ENCODE measurements at regions not wholly inside any gene's neighbourhood (a gene's known extent, or its start where the extent isn't known, plus 50 kb on each side); places are given as distances from the start of the nearest gene placed in this dataset.

DNA sequence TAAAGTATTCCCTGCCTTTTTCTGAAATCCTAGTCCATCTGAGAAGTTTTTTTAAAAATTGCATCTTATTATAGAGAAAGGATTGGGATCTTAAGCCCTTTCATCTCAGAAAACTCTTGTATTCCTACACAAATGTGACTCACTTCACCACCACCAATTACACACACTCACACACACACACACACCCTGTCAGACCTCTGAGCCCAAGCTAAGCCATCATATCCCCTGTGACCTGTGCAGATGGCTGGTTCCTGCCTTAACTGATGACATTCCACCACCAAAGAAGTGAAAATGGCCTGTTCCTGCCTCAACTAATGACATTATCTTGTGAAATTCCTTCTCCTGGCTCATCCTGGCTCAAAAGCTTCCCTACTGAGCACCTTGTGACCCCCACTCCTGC lies 1181.9 kb downstream of the ROBO2 start:
- Histone ChIP-seq H3K4me1 (ENCODE audit: control insufficient read depth, extremely low read depth, insufficient read depth, low read length) (no peaks in the 10 kb centered on the region), H3K4me2 (ENCODE audit: control insufficient read depth, extremely low read depth, insufficient read depth, low read depth, low read length) (no peak overlapping the region), H3K9me3 (ENCODE audit: control insufficient read depth, low read depth, low read length) (no peaks in the 10 kb centered on the region), H3K9ac (ENCODE audit: control insufficient read depth, extremely low read depth, insufficient read depth, low read length) (no peak overlapping the region), H3K79me2 (ENCODE audit: control insufficient read depth, insufficient read depth, low read length) (no peaks in the 10 kb centered on the region), H3K36me3 (ENCODE audit: control insufficient read depth in 2 of 2, extremely low read depth in 1 of 2, insufficient read depth in 2 of 2, low read length in 2 of 2) (no peaks in the 10 kb centered on the region), H4K20me1 (ENCODE audit: control insufficient read depth, extremely low read depth, insufficient read depth, low read length) (no peaks in the 10 kb centered on the region), H3K27ac (ENCODE audit: control insufficient read depth, insufficient read depth, low read length) (no peak overlapping the region), H3K4me3 (ENCODE audit: control insufficient read depth in 2 of 3, extremely low read depth in 1 of 3, insufficient read depth in 2 of 3, low read depth in 1 of 3, low read length in 3 of 3) (no peak overlapping the region), H2AFZ (ENCODE audit: control insufficient read depth, low read length) (no peak overlapping the region), H3K9me1 (ENCODE audit: control insufficient read depth, extremely low read depth, insufficient read depth, low read length) (no peaks in the 10 kb centered on the region), H3K27me3 (ENCODE audit: control insufficient read depth, extremely low read depth, insufficient read depth, low read length) (no peaks in the 10 kb centered on the region)
- DNase-seq (ENCODE audit: low read depth, low spot score) (no peak), FAIRE-seq (no peak)
- dilution Hi-C loops (cut with MboI; ENCODE audit: extremely low pct_ligation_motif_present, low sequenced_read_pairs), result no loop called here
- TF ChIP-seq, protein P1, sequence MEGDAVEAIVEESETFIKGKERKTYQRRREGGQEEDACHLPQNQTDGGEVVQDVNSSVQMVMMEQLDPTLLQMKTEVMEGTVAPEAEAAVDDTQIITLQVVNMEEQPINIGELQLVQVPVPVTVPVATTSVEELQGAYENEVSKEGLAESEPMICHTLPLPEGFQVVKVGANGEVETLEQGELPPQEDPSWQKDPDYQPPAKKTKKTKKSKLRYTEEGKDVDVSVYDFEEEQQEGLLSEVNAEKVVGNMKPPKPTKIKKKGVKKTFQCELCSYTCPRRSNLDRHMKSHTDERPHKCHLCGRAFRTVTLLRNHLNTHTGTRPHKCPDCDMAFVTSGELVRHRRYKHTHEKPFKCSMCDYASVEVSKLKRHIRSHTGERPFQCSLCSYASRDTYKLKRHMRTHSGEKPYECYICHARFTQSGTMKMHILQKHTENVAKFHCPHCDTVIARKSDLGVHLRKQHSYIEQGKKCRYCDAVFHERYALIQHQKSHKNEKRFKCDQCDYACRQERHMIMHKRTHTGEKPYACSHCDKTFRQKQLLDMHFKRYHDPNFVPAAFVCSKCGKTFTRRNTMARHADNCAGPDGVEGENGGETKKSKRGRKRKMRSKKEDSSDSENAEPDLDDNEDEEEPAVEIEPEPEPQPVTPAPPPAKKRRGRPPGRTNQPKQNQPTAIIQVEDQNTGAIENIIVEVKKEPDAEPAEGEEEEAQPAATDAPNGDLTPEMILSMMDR (optimal IDR thresholded peaks at IDR 0.05 in 1 of 3, IDR thresholded peaks at IDR 0.05 in 1 of 3, conservative IDR thresholded peaks at IDR 0.05 in 1 of 3; ENCODE audit: extremely low read depth in 1 of 3, insufficient read depth in 2 of 3, low read length in 3 of 3), result no peak
- TF ChIP-seq EZH2 (IDR thresholded peaks at IDR 0.05; ENCODE audit: low read length), result no peak

DNA sequence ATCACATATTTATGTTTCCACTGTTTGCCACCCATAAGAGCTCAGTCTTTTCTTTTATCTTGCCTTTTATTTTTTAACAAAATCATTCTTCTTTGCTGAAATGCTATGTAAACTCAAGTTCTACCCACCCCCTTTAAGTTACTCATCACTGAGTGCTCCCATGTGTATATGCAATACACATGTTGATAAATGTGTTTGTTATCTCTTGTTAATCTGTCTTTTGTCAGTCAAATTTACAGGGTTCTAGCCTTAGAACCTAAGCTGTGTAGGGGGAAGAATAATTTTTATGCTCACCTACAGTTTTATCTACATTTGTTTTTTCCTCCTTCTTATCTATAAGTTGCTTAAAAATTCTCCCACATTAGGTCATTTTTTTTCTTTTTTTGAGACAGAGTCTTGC lies 1195.9 kb downstream of the ROBO2 start:
- H3K4me3 ChIP-seq (ENCODE audit: control insufficient read depth in 2 of 3, extremely low read depth in 1 of 3, insufficient read depth in 2 of 3, low read depth in 1 of 3, low read length in 3 of 3), result no peak overlapping the region
- no peak overlapping the region for H3K27ac ChIP-seq (ENCODE audit: control insufficient read depth, insufficient read depth, low read length)
- H3K4me1 ChIP-seq (ENCODE audit: control insufficient read depth, extremely low read depth, insufficient read depth, low read length), result no peaks in the 10 kb centered on the region
- dilution Hi-C loops (cut with MboI; ENCODE audit: extremely low pct_ligation_motif_present, low sequenced_read_pairs), result no loop called here
- no peaks in the 10 kb centered on the region for H3K36me3 ChIP-seq (ENCODE audit: control insufficient read depth in 2 of 2, extremely low read depth in 1 of 2, insufficient read depth in 2 of 2, low read length in 2 of 2)
- no peaks in the 10 kb centered on the region for H3K9me1 ChIP-seq (ENCODE audit: control insufficient read depth, extremely low read depth, insufficient read depth, low read length)
- no peak for DNase-seq (ENCODE audit: low read depth, low spot score)
- H2AFZ ChIP-seq (ENCODE audit: control insufficient read depth, low read length), result no peak overlapping the region
- H3K9me3 ChIP-seq (ENCODE audit: control insufficient read depth, low read depth, low read length), result no peaks in the 10 kb centered on the region
- no peak for TF ChIP-seq EZH2 (IDR thresholded peaks at IDR 0.05; ENCODE audit: low read length)
- TF ChIP-seq, protein P1 (optimal IDR thresholded peaks at IDR 0.05 in 1 of 3, IDR thresholded peaks at IDR 0.05 in 1 of 3, conservative IDR thresholded peaks at IDR 0.05 in 1 of 3; ENCODE audit: extremely low read depth in 1 of 3, insufficient read depth in 2 of 3, low read length in 3 of 3), result no peak
- H3K79me2 ChIP-seq (ENCODE audit: control insufficient read depth, insufficient read depth, low read length), result no peaks in the 10 kb centered on the region
- H3K9ac ChIP-seq (ENCODE audit: control insufficient read depth, extremely low read depth, insufficient read depth, low read length), result no peak overlapping the region
- no peak for FAIRE-seq
- H3K27me3 ChIP-seq (ENCODE audit: control insufficient read depth, extremely low read depth, insufficient read depth, low read length), result no peaks in the 10 kb centered on the region
- H3K4me2 ChIP-seq (ENCODE audit: control insufficient read depth, extremely low read depth, insufficient read depth, low read depth, low read length), result no peak overlapping the region
- H4K20me1 ChIP-seq (ENCODE audit: control insufficient read depth, extremely low read depth, insufficient read depth, low read length), result no peaks in the 10 kb centered on the region

Measured in keratinocyte (primary cell).